ENCODE measurements at regions not wholly inside any gene's neighbourhood (a gene's known extent, or its start where the extent isn't known, plus 50 kb on each side); places are given as distances from the start of the nearest gene placed in this dataset.

GRCh38 chr18:5639131-5639530 lies 95.3 kb upstream of the EPB41L3 start:
- H4K20me1 ChIP-seq, result no peaks in the 10 kb centered on the region
- no peak for TF ChIP-seq Cebpa-rat (IDR thresholded peaks at IDR 0.05)
- H3K27me3 ChIP-seq, result no peaks in the 10 kb centered on the region
- H3K9me3 ChIP-seq (replicated peaks in 1 of 11), result no peaks in the 10 kb centered on the region
- H3K36me3 ChIP-seq, result no peaks in the 10 kb centered on the region
- H3K4me2 ChIP-seq, result no peak overlapping the region
- H3K27ac ChIP-seq, result no peak overlapping the region
- no peaks in the 10 kb centered on the region for H3K4me1 ChIP-seq
- no peak overlapping the region for H3K4me3 ChIP-seq
- no peak overlapping the region for H3K9ac ChIP-seq

GRCh38 chr18:5632041-5632440 lies 88.2 kb upstream of the EPB41L3 start:
- Histone ChIP-seq H3K9me3 (replicated peaks in 1 of 11) (peaks cover 24 to 36% (median 34%) of the 10 kb centered on the region in 11 experiments), H3K36me3 (no peaks in the 10 kb centered on the region), H3K9ac (no peak overlapping the region), H3K27me3 (no peaks in the 10 kb centered on the region), H3K4me3 (no peak overlapping the region), H3K4me2 (no peak overlapping the region), H3K27ac (no peak overlapping the region), H4K20me1 (no peaks in the 10 kb centered on the region), H3K4me1 (peaks cover 0 to 3% (median 0%) of the 10 kb centered on the region in 10 experiments; a peak in 4 of 20 replicates)
- TF ChIP-seq Cebpa-rat (IDR thresholded peaks at IDR 0.05), result no peak

GRCh38 chr18:5630900-5631413 lies 87.2 kb upstream of the EPB41L3 start:
- Histone ChIP-seq H3K27me3 (no peaks in the 10 kb centered on the region), H3K4me3 (no peak overlapping the region), H3K4me1 (peaks cover 0 to 14% (median 0%) of the 10 kb centered on the region in 10 experiments; a peak in 4 of 20 replicates)

GRCh38 chr18:5630057-5630899 lies 86.5 kb upstream of the EPB41L3 start:
- Histone ChIP-seq H3K4me3 (no peak overlapping the region), H4K20me1 (no peaks in the 10 kb centered on the region), H3K36me3 (no peaks in the 10 kb centered on the region), H3K9me3 (replicated peaks in 1 of 11) (peaks cover 24 to 36% (median 34%) of the 10 kb centered on the region in 11 experiments), H3K4me1 (peaks cover 0 to 18% (median 0%) of the 10 kb centered on the region in 10 experiments; a peak in 4 of 20 replicates), H3K9ac (no peak overlapping the region), H3K27ac (no peak overlapping the region), H3K4me2 (no peak overlapping the region), H3K27me3 (no peaks in the 10 kb centered on the region)
- no peak for TF ChIP-seq Cebpa-rat (IDR thresholded peaks at IDR 0.05)

More at GRCh38 chr18:5630900-5631413, 87.2 kb upstream of the EPB41L3 start:
- H4K20me1 ChIP-seq, result no peaks in the 10 kb centered on the region
- no peak overlapping the region for H3K9ac ChIP-seq
- H3K9me3 ChIP-seq (replicated peaks in 1 of 11), result peaks cover 24 to 36% (median 34%) of the 10 kb centered on the region in 11 experiments
- H3K36me3 ChIP-seq, result no peaks in the 10 kb centered on the region
- no peak overlapping the region for H3K4me2 ChIP-seq
- no peak overlapping the region for H3K27ac ChIP-seq
- TF ChIP-seq Cebpa-rat (IDR thresholded peaks at IDR 0.05), result no peak

- Histone ChIP-seq H3K27me3 (no peaks in the 10 kb centered on the region), H3K4me2 (no peak overlapping the region), H3K9ac (no peak overlapping the region), H3K9me3 (replicated peaks in 1 of 11) (peaks cover 24 to 36% (median 34%) of the 10 kb centered on the region in 11 experiments), H3K4me3 (no peak overlapping the region; a peak in 1 of 20 replicates), H4K20me1 (no peaks in the 10 kb centered on the region), H3K27ac (no peak overlapping the region), H3K4me1 (peaks cover 0 to 27% (median 0%) of the 10 kb centered on the region in 10 experiments; a peak in 5 of 20 replicates), H3K36me3 (no peaks in the 10 kb centered on the region)
- no peak for TF ChIP-seq Cebpa-rat (IDR thresholded peaks at IDR 0.05)
Measured at GRCh38 chr18:5628512-5629255, 84.9 kb upstream of the EPB41L3 start.

GRCh38 chr18:5627776-5628511 lies 84.1 kb upstream of the EPB41L3 start:
- Histone ChIP-seq H3K36me3 (no peaks in the 10 kb centered on the region), H3K27ac (no peak overlapping the region), H4K20me1 (no peaks in the 10 kb centered on the region), H3K9ac (no peak overlapping the region), H3K27me3 (no peaks in the 10 kb centered on the region), H3K4me3 (no peak overlapping the region), H3K9me3 (replicated peaks in 1 of 11) (peaks cover 24 to 36% (median 34%) of the 10 kb centered on the region in 11 experiments), H3K4me1 (peaks cover 0 to 27% (median 0%) of the 10 kb centered on the region in 10 experiments; a peak in 5 of 20 replicates), H3K4me2 (no peak overlapping the region)
- no peak for TF ChIP-seq Cebpa-rat (IDR thresholded peaks at IDR 0.05)

GRCh38 chr18:5626130-5626880 lies 82.5 kb upstream of the EPB41L3 start:
- no peak for TF ChIP-seq Cebpa-rat (IDR thresholded peaks at IDR 0.05)
- Histone ChIP-seq H3K36me3 (no peaks in the 10 kb centered on the region), H3K27me3 (no peaks in the 10 kb centered on the region), H4K20me1 (no peaks in the 10 kb centered on the region), H3K9ac (no peak overlapping the region), H3K27ac (peak overlapping the region in 2 of 11 experiments; percentile 28 to 59; a peak in 4 of 22 replicates), H3K4me3 (no peak overlapping the region), H3K4me2 (peak overlapping the region in 3 of 11 experiments; percentile 18 to 64 (median 57); a peak in 6 of 22 replicates), H3K9me3 (replicated peaks in 1 of 11) (peaks cover 24 to 36% (median 34%) of the 10 kb centered on the region in 11 experiments), H3K4me1 (peaks cover 0 to 27% (median 0%) of the 10 kb centered on the region in 10 experiments; a peak in 5 of 20 replicates)

- H3K4me2 ChIP-seq, result peak overlapping the region in 2 of 11 experiments; percentile 21 to 54; a peak in 4 of 22 replicates
- H3K4me1 ChIP-seq, result peaks cover 0 to 27% (median 0%) of the 10 kb centered on the region in 10 experiments; a peak in 5 of 20 replicates
- no peak for TF ChIP-seq Cebpa-rat (IDR thresholded peaks at IDR 0.05)
- H3K36me3 ChIP-seq, result no peaks in the 10 kb centered on the region
- H3K9me3 ChIP-seq (replicated peaks in 1 of 11), result peaks cover 17 to 26% (median 24%) of the 10 kb centered on the region in 11 experiments
- no peaks in the 10 kb centered on the region for H4K20me1 ChIP-seq
- no peak overlapping the region for H3K9ac ChIP-seq
- no peaks in the 10 kb centered on the region for H3K27me3 ChIP-seq
- H3K4me3 ChIP-seq, result no peak overlapping the region
- no peak overlapping the region for H3K27ac ChIP-seq
Measured at GRCh38 chr18:5625076-5625475, 81.3 kb upstream of the EPB41L3 start.
